ENCODE measurements at regions not wholly inside any gene's neighbourhood (a gene's known extent, or its start where the extent isn't known, plus 50 kb on each side); places are given as distances from the start of the nearest gene placed in this dataset.

GRCh38 chr10:61160253-61160652, 216.3 kb upstream of the RHOBTB1 start:
- no peak overlapping the region for H2AFZ ChIP-seq (ENCODE audit: low read depth, low read length, severe bottlenecking)
- H3K4me2 ChIP-seq (ENCODE audit: low read depth, low read length, poor library complexity, severe bottlenecking) = no peak overlapping the region
- no peaks in the 10 kb centered on the region for H3K9me3 ChIP-seq (ENCODE audit: insufficient read depth, low read length)
- TF ChIP-seq EZH2phosphoT487 (conservative IDR thresholded peaks at IDR 0.05; ENCODE audit: low read length) (no peak), CTCF (IDR thresholded peaks at IDR 0.05; ENCODE audit: insufficient read depth, low read length, poor library complexity, severe bottlenecking) (no peak)
- H3K9ac ChIP-seq (ENCODE audit: low read length) = no peak overlapping the region
- no peaks in the 10 kb centered on the region for H3F3A ChIP-seq (ENCODE audit: insufficient read depth)
- no peaks in the 10 kb centered on the region for H3K27me3 ChIP-seq (ENCODE audit: low read length)
- H4K20me1 ChIP-seq (ENCODE audit: low read depth, low read length) = no peaks in the 10 kb centered on the region
- H3K4me3 ChIP-seq (ENCODE audit: insufficient read depth, low read length, poor library complexity, severe bottlenecking) = no peak overlapping the region
- no peaks in the 10 kb centered on the region for H3K79me2 ChIP-seq (ENCODE audit: insufficient read depth, low read length)
- no peaks in the 10 kb centered on the region for H3K36me3 ChIP-seq (ENCODE audit: low read length)
- H3K27ac ChIP-seq (ENCODE audit: low read depth, low read length) = no peak overlapping the region
- H3K9me2 ChIP-seq (replicated peaks; ENCODE audit: insufficient read depth, low read length) = no peaks in the 10 kb centered on the region

- H3K79me2 ChIP-seq (ENCODE audit: insufficient read depth, low read length) = no peaks in the 10 kb centered on the region
- no peak overlapping the region for H2AFZ ChIP-seq (ENCODE audit: low read depth, low read length, severe bottlenecking)
- no peaks in the 10 kb centered on the region for H3F3A ChIP-seq (ENCODE audit: insufficient read depth)
- TF ChIP-seq CTCF (IDR thresholded peaks at IDR 0.05; ENCODE audit: insufficient read depth, low read length, poor library complexity, severe bottlenecking) = no peak
- TF ChIP-seq EZH2phosphoT487 (conservative IDR thresholded peaks at IDR 0.05; ENCODE audit: low read length) = no peak
- no peaks in the 10 kb centered on the region for H3K36me3 ChIP-seq (ENCODE audit: low read length)
- no peaks in the 10 kb centered on the region for H4K20me1 ChIP-seq (ENCODE audit: low read depth, low read length)
- H3K9ac ChIP-seq (ENCODE audit: low read length) = no peak overlapping the region
- H3K27me3 ChIP-seq (ENCODE audit: low read length) = no peaks in the 10 kb centered on the region
- no peak overlapping the region for H3K4me3 ChIP-seq (ENCODE audit: insufficient read depth, low read length, poor library complexity, severe bottlenecking)
- no peaks in the 10 kb centered on the region for H3K9me3 ChIP-seq (ENCODE audit: insufficient read depth, low read length)
- no peaks in the 10 kb centered on the region for H3K9me2 ChIP-seq (replicated peaks; ENCODE audit: insufficient read depth, low read length)
- no peak overlapping the region for H3K27ac ChIP-seq (ENCODE audit: low read depth, low read length)
- H3K4me2 ChIP-seq (ENCODE audit: low read depth, low read length, poor library complexity, severe bottlenecking) = no peak overlapping the region
Observed at GRCh38 chr10:61159253-61159652, 215.3 kb upstream of the RHOBTB1 start.

GRCh38 chr10:61157182-61157581, 213.2 kb upstream of the RHOBTB1 start:
- H3K27me3 ChIP-seq (ENCODE audit: low read length) = no peaks in the 10 kb centered on the region
- no peak for TF ChIP-seq EZH2phosphoT487 (conservative IDR thresholded peaks at IDR 0.05; ENCODE audit: low read length)
- no peak for TF ChIP-seq CTCF (IDR thresholded peaks at IDR 0.05; ENCODE audit: insufficient read depth, low read length, poor library complexity, severe bottlenecking)
- no peak overlapping the region for H3K4me2 ChIP-seq (ENCODE audit: low read depth, low read length, poor library complexity, severe bottlenecking)
- H3K79me2 ChIP-seq (ENCODE audit: insufficient read depth, low read length) = no peaks in the 10 kb centered on the region
- no peak overlapping the region for H3K27ac ChIP-seq (ENCODE audit: low read depth, low read length)
- no peak overlapping the region for H3K9ac ChIP-seq (ENCODE audit: low read length)
- H2AFZ ChIP-seq (ENCODE audit: low read depth, low read length, severe bottlenecking) = no peak overlapping the region
- H3F3A ChIP-seq (ENCODE audit: insufficient read depth) = no peaks in the 10 kb centered on the region
- no peaks in the 10 kb centered on the region for H4K20me1 ChIP-seq (ENCODE audit: low read depth, low read length)
- no peaks in the 10 kb centered on the region for H3K9me3 ChIP-seq (ENCODE audit: insufficient read depth, low read length)
- no peak overlapping the region for H3K4me3 ChIP-seq (ENCODE audit: insufficient read depth, low read length, poor library complexity, severe bottlenecking)
- H3K9me2 ChIP-seq (replicated peaks; ENCODE audit: insufficient read depth, low read length) = no peaks in the 10 kb centered on the region
- no peaks in the 10 kb centered on the region for H3K36me3 ChIP-seq (ENCODE audit: low read length)

All from SU-DHL-6 (cell line).